ENCODE measurements at regions not wholly inside any gene's neighbourhood (a gene's known extent, or its start where the extent isn't known, plus 50 kb on each side); places are given as distances from the start of the nearest gene placed in this dataset.
A peak's percentile ranks its signal among the peaks of the same experiment; 100 is the strongest.
"Not testable (repeated sequence)": the region's sequence is repeated elsewhere in the genome, so short reads cannot be mapped to it uniquely, and the experiment has no call there.

- H3K4me3 Mint-ChIP-seq, result no peak overlapping the region
These were observed 182.3 kb downstream of the FCRL5 start for GRCh38 chr1:157369808-157370521.

GRCh38 chr1:157368941-157369340 is 183.4 kb downstream of the FCRL5 start:
- H3K27ac Mint-ChIP-seq; H3K4me3 Mint-ChIP-seq; H3K9me3 Mint-ChIP-seq; ATAC-seq (replicated peaks); H3K4me1 Mint-ChIP-seq; H3K36me3 Mint-ChIP-seq; DNase-seq: not testable (repeated sequence)
- peaks cover 6 to 13% of the 10 kb centered on the region in 2 donors for H3K27me3 Mint-ChIP-seq

More at GRCh38 chr1:157369808-157370521, 182.3 kb downstream of the FCRL5 start:
- Mint-ChIP-seq H3K4me1 (peaks cover 0 to 5% of the 10 kb centered on the region in 2 donors), H3K27ac (no peak overlapping the region), H3K36me3 (no peaks in the 10 kb centered on the region), H3K9me3 (no peaks in the 10 kb centered on the region), H3K27me3 (peaks cover 11 to 13% of the 10 kb centered on the region in 2 donors)
- DNase-seq, result peak; percentile 29
- ATAC-seq (replicated peaks), result peak; percentile 73 to 83

GRCh38 chr1:157368363-157368762 is 184.0 kb downstream of the FCRL5 start:
- Mint-ChIP-seq H3K27me3 (peaks cover 6 to 13% of the 10 kb centered on the region in 2 donors), H3K36me3 (no peaks in the 10 kb centered on the region), H3K9me3 (no peaks in the 10 kb centered on the region), H3K27ac (no peak overlapping the region), H3K4me3 (no peak overlapping the region), H3K4me1 (peaks cover 3 to 5% of the 10 kb centered on the region in 2 donors)
- no peak for DNase-seq
- ATAC-seq (replicated peaks), result no peak

- DNase-seq (no peak), ATAC-seq (replicated peaks) (no peak)
- Mint-ChIP-seq H3K4me3 (no peak overlapping the region), H3K36me3 (peaks cover 0 to 2% of the 10 kb centered on the region in 2 donors), H3K9me3 (no peaks in the 10 kb centered on the region), H3K27me3 (peaks cover 6 to 13% of the 10 kb centered on the region in 2 donors), H3K4me1 (peaks cover 4 to 5% of the 10 kb centered on the region in 2 donors), H3K27ac (no peak overlapping the region)
These were observed 184.4 kb downstream of the FCRL5 start for GRCh38 chr1:157367870-157368269.

DNA sequence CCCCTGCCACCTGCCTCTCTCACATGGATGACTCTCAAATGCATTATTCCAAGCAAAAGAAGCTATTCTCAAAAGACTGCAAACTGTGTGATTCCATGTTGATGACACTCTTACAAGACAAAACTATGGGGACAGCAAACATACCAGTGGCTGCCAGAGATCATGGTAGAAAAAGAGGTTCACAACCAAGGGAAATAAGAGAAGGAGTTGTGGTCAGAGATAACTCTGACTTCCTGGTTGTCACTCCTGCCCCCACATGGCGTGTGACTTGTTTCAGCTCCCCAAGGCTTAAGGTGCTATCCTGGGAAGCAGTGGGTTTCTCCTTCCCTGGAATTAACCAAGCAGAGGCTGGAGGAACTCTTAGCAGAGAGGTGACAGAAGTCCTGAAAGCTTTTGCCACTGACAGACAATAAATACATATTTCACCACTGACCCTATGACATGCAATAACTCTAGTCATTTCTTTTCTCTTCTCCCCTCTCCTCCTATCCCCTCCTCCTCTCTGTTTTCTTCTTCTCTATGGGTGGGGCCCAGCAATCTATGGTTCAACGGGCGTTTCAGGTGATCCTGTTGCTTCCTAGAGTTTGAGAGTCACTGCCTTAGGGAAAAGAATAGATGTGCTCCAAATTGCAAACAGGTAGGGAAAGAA is 185.1 kb downstream of the FCRL5 start:
- no peak overlapping the region for H3K4me3 Mint-ChIP-seq
- no peaks in the 10 kb centered on the region for H3K9me3 Mint-ChIP-seq
- DNase-seq (no peak), ATAC-seq (replicated peaks) (no peak)
- no peak overlapping the region for H3K27ac Mint-ChIP-seq
- H3K27me3 Mint-ChIP-seq, result peaks cover 6 to 13% of the 10 kb centered on the region in 2 donors
- H3K36me3 Mint-ChIP-seq, result peaks cover 0 to 2% of the 10 kb centered on the region in 2 donors
- H3K4me1 Mint-ChIP-seq, result peaks cover 4 to 5% of the 10 kb centered on the region in 2 donors

GRCh38 chr1:157364612-157365011 is 187.7 kb downstream of the FCRL5 start:
- Mint-ChIP-seq H3K4me3 (no peak overlapping the region), H3K4me1 (peaks cover 1 to 4% of the 10 kb centered on the region in 2 donors), H3K9me3 (no peaks in the 10 kb centered on the region), H3K36me3 (peaks cover 0 to 2% of the 10 kb centered on the region in 2 donors), H3K27me3 (peaks cover 13 to 26% of the 10 kb centered on the region in 2 donors), H3K27ac (no peak overlapping the region)
- peak in 1 of 2 donors; percentile 51 for ATAC-seq (replicated peaks)
- peak; percentile 7 for DNase-seq

DNA sequence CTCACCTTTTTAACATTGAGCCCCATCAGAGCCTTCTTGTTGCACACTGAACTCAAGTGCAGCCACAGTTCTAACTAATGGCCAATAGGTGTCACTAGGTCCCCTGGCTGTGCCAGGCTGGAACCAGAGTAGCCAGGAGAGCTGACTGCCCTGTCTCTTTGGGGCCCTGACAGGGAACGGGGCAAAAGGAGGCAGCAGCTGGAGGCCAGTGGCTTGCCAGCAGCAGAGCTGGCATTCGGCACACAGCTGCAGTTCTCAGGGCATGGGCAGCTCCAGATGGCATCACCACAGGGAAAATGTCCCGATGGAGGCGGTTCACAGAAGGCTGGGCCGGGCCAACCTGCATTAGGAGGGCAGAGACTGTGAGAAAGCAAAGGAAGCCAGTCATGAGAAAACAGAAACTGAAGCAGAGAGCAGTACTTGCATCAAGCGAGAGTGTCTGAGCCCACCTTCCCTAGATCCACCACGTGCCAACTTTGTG is 188.6 kb downstream of the FCRL5 start:
- Mint-ChIP-seq H3K4me3 (no peak overlapping the region), H3K4me1 (peaks cover 0 to 4% of the 10 kb centered on the region in 2 donors), H3K27me3 (peaks cover 13 to 29% of the 10 kb centered on the region in 2 donors), H3K36me3 (peaks cover 0 to 2% of the 10 kb centered on the region in 2 donors), H3K9me3 (no peaks in the 10 kb centered on the region), H3K27ac (peak overlapping the region; percentile 17)
- peak; percentile 26 for DNase-seq
- peak; percentile 88 to 92 for ATAC-seq (replicated peaks)

DNA sequence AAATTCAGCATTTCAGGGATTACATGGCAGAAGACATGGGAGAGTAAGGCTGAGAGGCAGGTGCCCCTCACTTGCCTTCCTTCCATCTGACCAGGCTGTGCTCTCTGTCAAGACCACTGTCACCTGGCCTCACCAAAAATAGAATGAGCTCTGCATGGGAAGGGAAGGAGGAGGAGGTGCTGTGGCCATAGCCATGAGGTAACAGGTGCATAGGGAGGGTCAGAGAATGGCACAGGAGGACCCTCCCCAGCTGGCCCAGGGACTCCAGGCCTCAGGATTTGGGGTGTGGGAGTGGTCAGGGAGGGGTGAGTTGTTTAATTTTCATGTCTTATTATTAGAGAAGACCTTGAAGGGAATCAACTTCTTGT is 192.3 kb downstream of the FCRL5 start:
- Mint-ChIP-seq H3K4me1 (peaks cover 0 to 4% of the 10 kb centered on the region in 2 donors), H3K9me3 (no peaks in the 10 kb centered on the region), H3K4me3 (no peak overlapping the region), H3K27ac (no peak overlapping the region), H3K27me3 (peaks cover 9 to 24% of the 10 kb centered on the region in 2 donors), H3K36me3 (peaks cover 0 to 2% of the 10 kb centered on the region in 2 donors)
- no peak for DNase-seq
- no peak for ATAC-seq (replicated peaks)

- DNase-seq, result no peak
- ATAC-seq (replicated peaks), result no peak
- Mint-ChIP-seq H3K27ac (no peak overlapping the region), H3K4me3 (no peak overlapping the region), H3K27me3 (peaks cover 9 to 24% of the 10 kb centered on the region in 2 donors), H3K9me3 (no peaks in the 10 kb centered on the region), H3K4me1 (peaks cover 0 to 4% of the 10 kb centered on the region in 2 donors), H3K36me3 (peaks cover 0 to 2% of the 10 kb centered on the region in 2 donors)
These were observed 192.8 kb downstream of the FCRL5 start for GRCh38 chr1:157359314-157360022.

- ATAC-seq (replicated peaks) (no peak), DNase-seq (no peak)
- no peaks in the 10 kb centered on the region for H3K4me1 Mint-ChIP-seq
- no peaks in the 10 kb centered on the region for H3K9me3 Mint-ChIP-seq
- H3K36me3 Mint-ChIP-seq, result no peaks in the 10 kb centered on the region
- H3K27ac Mint-ChIP-seq, result no peak overlapping the region
- H3K27me3 Mint-ChIP-seq, result peaks cover 14 to 31% of the 10 kb centered on the region in 2 donors
- H3K4me3 Mint-ChIP-seq, result no peak overlapping the region
These were observed 195.2 kb downstream of the FCRL5 start for GRCh38 chr1:157357111-157357510.

DNA sequence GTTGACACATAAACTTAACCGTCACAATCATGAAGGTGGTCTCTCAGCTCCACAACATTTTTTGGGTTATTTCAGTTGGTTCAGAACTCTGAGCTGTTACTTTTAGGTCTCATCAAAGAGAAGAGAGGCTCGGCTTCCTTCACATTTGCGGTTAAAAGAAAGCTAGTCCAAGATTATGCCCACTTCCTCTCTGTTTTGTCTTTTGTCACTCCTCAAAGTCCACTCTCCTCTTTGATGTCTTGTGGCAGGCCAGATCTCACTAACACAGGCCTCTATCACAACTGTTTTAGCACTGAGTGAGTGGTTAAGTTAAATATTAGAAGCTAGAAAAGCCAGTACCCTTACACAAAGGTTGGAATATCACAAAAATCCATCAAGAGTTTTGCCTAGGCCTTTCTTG is 195.7 kb downstream of the FCRL5 start:
- H3K36me3 Mint-ChIP-seq, result no peaks in the 10 kb centered on the region
- no peak for ATAC-seq (replicated peaks)

GRCh38 chr1:157353546-157353945 is 198.8 kb downstream of the FCRL5 start:
- H3K9me3 Mint-ChIP-seq, result peaks cover 0 to 4% of the 10 kb centered on the region in 2 donors
- H3K27ac Mint-ChIP-seq, result no peak overlapping the region
- DNase-seq (no peak), ATAC-seq (replicated peaks) (no peak)
- H3K4me1 Mint-ChIP-seq, result no peaks in the 10 kb centered on the region
- no peak overlapping the region for H3K4me3 Mint-ChIP-seq
- H3K27me3 Mint-ChIP-seq, result peaks cover 26 to 32% of the 10 kb centered on the region in 2 donors
- no peaks in the 10 kb centered on the region for H3K36me3 Mint-ChIP-seq

More for the DNA sequence above, 195.7 kb downstream of the FCRL5 start:
- no peak for DNase-seq
- Mint-ChIP-seq H3K9me3 (no peaks in the 10 kb centered on the region), H3K27me3 (peaks cover 17 to 36% of the 10 kb centered on the region in 2 donors), H3K4me3 (no peak overlapping the region), H3K4me1 (no peaks in the 10 kb centered on the region), H3K27ac (no peak overlapping the region)

GRCh38 chr1:157352817-157353408 is 199.4 kb downstream of the FCRL5 start:
- peaks cover 29 to 38% of the 10 kb centered on the region in 2 donors for H3K27me3 Mint-ChIP-seq
- no peaks in the 10 kb centered on the region for H3K36me3 Mint-ChIP-seq
- no peaks in the 10 kb centered on the region for H3K4me1 Mint-ChIP-seq
- H3K4me3 Mint-ChIP-seq, result no peak overlapping the region
- no peak overlapping the region for H3K27ac Mint-ChIP-seq
- peaks cover 0 to 4% of the 10 kb centered on the region in 2 donors for H3K9me3 Mint-ChIP-seq
- DNase-seq (no peak), ATAC-seq (replicated peaks) (no peak)

- H3K4me3 Mint-ChIP-seq, result no peak overlapping the region
- H3K27ac Mint-ChIP-seq, result no peak overlapping the region
- ATAC-seq (replicated peaks) (no peak), DNase-seq (no peak)
- peaks cover 0 to 4% of the 10 kb centered on the region in 2 donors for H3K9me3 Mint-ChIP-seq
- peaks cover 36 to 45% of the 10 kb centered on the region in 2 donors for H3K27me3 Mint-ChIP-seq
- no peaks in the 10 kb centered on the region for H3K4me1 Mint-ChIP-seq
- no peaks in the 10 kb centered on the region for H3K36me3 Mint-ChIP-seq
These were observed 200.1 kb downstream of the FCRL5 start for GRCh38 chr1:157352216-157352615.
